ENCODE measurements at regions not wholly inside any gene's neighbourhood (a gene's known extent, or its start where the extent isn't known, plus 50 kb on each side); places are given as distances from the start of the nearest gene placed in this dataset.

DNA sequence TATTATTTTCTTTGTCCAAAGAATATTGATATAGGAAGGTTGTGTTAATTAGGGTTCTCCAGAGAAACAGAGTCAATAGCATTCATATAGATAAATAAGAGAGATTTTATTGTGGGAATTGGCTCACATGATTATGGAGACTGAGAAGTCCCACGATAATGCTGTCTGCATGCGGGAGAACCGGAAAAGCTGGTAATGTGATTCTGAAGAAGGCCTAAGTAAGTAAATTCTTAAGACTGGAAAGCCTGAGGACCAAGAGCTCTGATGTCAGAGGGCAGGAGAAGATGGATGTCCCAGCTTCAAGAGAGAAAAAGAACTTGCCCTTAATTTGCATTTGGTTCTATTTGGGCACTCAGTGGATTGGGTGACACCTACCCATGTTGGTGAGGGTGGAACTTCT lies 307.4 kb upstream of the C9orf72 start:
- no peak for TF ChIP-seq BRF2 (IDR thresholded peaks at IDR 0.05; ENCODE audit: borderline replicate concordance, insufficient read depth, insufficient read length)
- TF ChIP-seq ID3 (CRISPR knock-in tag; IDR thresholded peaks at IDR 0.05): no peak
- no peak for TF ChIP-seq ID3 (tag; IDR thresholded peaks at IDR 0.05)
- TF ChIP-seq CTCF (IDR thresholded peaks at IDR 0.05 in 2 of 3, conservative IDR thresholded peaks at IDR 0.05 in 1 of 3; ENCODE audit: insufficient read depth in 2 of 3, low read depth in 1 of 3, low read length in 3 of 3): no peak
- no peak for TF ChIP-seq NONO (IDR thresholded peaks at IDR 0.05; ENCODE audit: low read depth in 2 of 2, low read length in 1 of 2)
- TF ChIP-seq ZNF239 (CRISPR knock-in tag; IDR thresholded peaks at IDR 0.05): no peak

Data from K562 (cell line).